Liver (tissue), 8 donors: ENCODE measurements at regions not wholly inside any gene's neighbourhood (a gene's known extent, or its start where the extent isn't known, plus 50 kb on each side); places are given as distances from the start of the nearest gene placed in this dataset.

ENCODE experiments used
- DNase-seq: peaks from one replicate; pipeline ENCODE4 v3.0.0-alpha.2; 2017; ENCODE audit warnings: low spot score
- H3K27ac ChIP-seq, 2 donors: one replicate each; pipeline ENCODE4 v1.7.0; 2013; ENCODE audit warnings: inconsistent platforms in 2 of 2, low read length in 2 of 2, control low read depth in 1 of 2, low read depth in 1 of 2, mild to moderate bottlenecking in 1 of 2
- H3K27me3 ChIP-seq, 4 donors: one replicate each; pipeline versions ENCODE4 v1.6.1 to v1.7.0; 2013; ENCODE audit warnings: low read length in 3 of 4, inconsistent platforms in 1 of 4, mild to moderate bottlenecking in 1 of 4, moderate library complexity in 1 of 4; ENCODE audit not compliant: control insufficient read depth in 4 of 4, insufficient read depth in 4 of 4
- H3K36me3 ChIP-seq, 4 donors: one replicate each; pipeline versions ENCODE4 v1.6.1 to v1.7.0; 2013; ENCODE audit warnings: low read length in 3 of 4, mild to moderate bottlenecking in 3 of 4, low read depth in 1 of 4, moderate library complexity in 1 of 4; ENCODE audit not compliant: control insufficient read depth in 4 of 4, insufficient read depth in 3 of 4
- H3K4me1 ChIP-seq, 4 donors: one replicate each; pipeline versions ENCODE4 v1.6.1 to v1.7.0; 2013; ENCODE audit warnings: low read length in 3 of 4, mild to moderate bottlenecking in 3 of 4, moderate library complexity in 1 of 4; ENCODE audit not compliant: control insufficient read depth in 4 of 4, insufficient read depth in 4 of 4
- H3K4me3 ChIP-seq, 3 donors: one replicate each; pipeline versions ENCODE4 v1.6.1 to v1.7.0; 2013; ENCODE audit warnings: low read length in 3 of 3, control low read depth in 1 of 3, low read depth in 1 of 3, mild to moderate bottlenecking in 1 of 3
- H3K9ac ChIP-seq, 2 donors: one replicate each; pipeline ENCODE4 v1.7.0; 2013; ENCODE audit warnings: low read length in 2 of 2, mild to moderate bottlenecking in 2 of 2, moderate library complexity in 2 of 2, control low read depth in 1 of 2, low read depth in 1 of 2
- H3K9me3 ChIP-seq, 4 donors: one replicate each; pipeline versions ENCODE4 v1.6.1 to v1.7.0; 2013; ENCODE audit warnings: low read length in 3 of 4; ENCODE audit not compliant: control insufficient read depth in 4 of 4
- EGR1 ChIP-seq, 2 donors: IDR thresholded peaks; 2 replicates each; pipeline ENCODE4 v1.6.1; 2016 to 2018; ENCODE audit warnings: antibody characterized with exemption in 2 of 2, low read depth in 2 of 2
- FOXA1 ChIP-seq: IDR thresholded peaks from 2 replicates; pipeline ENCODE4 v1.6.1; 2016; ENCODE audit warnings: antibody characterized with exemption
- FOXA2 ChIP-seq: IDR thresholded peaks from 2 replicates; pipeline ENCODE4 v1.6.1; 2016; ENCODE audit warnings: antibody characterized with exemption
- GABPA ChIP-seq, 2 donors: IDR thresholded peaks in 1 of 2; conservative IDR thresholded peaks in 1 of 2; 2 replicates each; pipeline ENCODE4 v1.6.1; 2016; ENCODE audit warnings: antibody characterized with exemption in 2 of 2, mild to moderate bottlenecking in 1 of 2, moderate library complexity in 1 of 2
- HNF4A ChIP-seq, 2 donors: conservative IDR thresholded peaks; 2 replicates each; pipeline ENCODE4 v1.6.1; 2016; ENCODE audit warnings: antibody characterized with exemption in 2 of 2, mild to moderate bottlenecking in 2 of 2
- JUND ChIP-seq, 2 donors: IDR thresholded peaks; 2 replicates each; pipeline ENCODE4 v1.6.1; 2016; ENCODE audit warnings: antibody characterized with exemption in 2 of 2
- NR2F2 ChIP-seq: IDR thresholded peaks from 2 replicates; pipeline ENCODE4 v1.6.1; 2016; ENCODE audit warnings: antibody characterized with exemption
- RAD21 ChIP-seq, 2 donors: IDR thresholded peaks; 2 replicates each; pipeline ENCODE4 v1.6.1; 2016; ENCODE audit warnings: antibody characterized with exemption in 2 of 2, mild to moderate bottlenecking in 2 of 2
- REST ChIP-seq: IDR thresholded peaks from 2 replicates; pipeline ENCODE4 v1.6.1; 2016; ENCODE audit warnings: antibody characterized with exemption, mild to moderate bottlenecking
- RXRA ChIP-seq, 2 donors: IDR thresholded peaks; 2 replicates each; pipeline ENCODE4 v1.6.1; 2017 to 2018; ENCODE audit warnings: antibody characterized with exemption in 2 of 2, mild to moderate bottlenecking in 1 of 2
- YY1 ChIP-seq: IDR thresholded peaks from 2 replicates; pipeline ENCODE4 v1.6.1; 2016; ENCODE audit warnings: antibody characterized with exemption, mild to moderate bottlenecking
- ZBTB33 ChIP-seq: IDR thresholded peaks from 2 replicates; pipeline ENCODE4 v1.6.1; 2016; ENCODE audit warnings: antibody characterized with exemption
- WGBS: extraction: QIAGEN DNeasy Blood & Tissue Kit; methylation state at CpG from one replicate; pipeline ENCODE4 v1.1.7; 2013; 5-methylcytosine and 5-hydroxymethylcytosine counted together
- TF ChIP-seq, protein P1 (sequence below): fragments of 150-350 bp; IDR thresholded peaks from 2 replicates; pipeline ENCODE4 v1.5.1; 2017; ENCODE audit warnings: improper control_type of control experiment, low read depth, low read length; ENCODE audit not compliant: missing input control
- TF ChIP-seq, protein P2 (sequence below): IDR thresholded peaks from 2 replicates; pipeline ENCODE4 v1.6.1; 2016; ENCODE audit warnings: antibody characterized with exemption
- TF ChIP-seq, protein P3 (sequence below): IDR thresholded peaks from 2 replicates; pipeline ENCODE4 v1.6.1; 2016; ENCODE audit warnings: antibody characterized with exemption
- donor health status: healthy.
- donor health status: healthy.
- donor health status: healthy.
- donor health status: healthy.
- donor health status: healthy.

DNA sequence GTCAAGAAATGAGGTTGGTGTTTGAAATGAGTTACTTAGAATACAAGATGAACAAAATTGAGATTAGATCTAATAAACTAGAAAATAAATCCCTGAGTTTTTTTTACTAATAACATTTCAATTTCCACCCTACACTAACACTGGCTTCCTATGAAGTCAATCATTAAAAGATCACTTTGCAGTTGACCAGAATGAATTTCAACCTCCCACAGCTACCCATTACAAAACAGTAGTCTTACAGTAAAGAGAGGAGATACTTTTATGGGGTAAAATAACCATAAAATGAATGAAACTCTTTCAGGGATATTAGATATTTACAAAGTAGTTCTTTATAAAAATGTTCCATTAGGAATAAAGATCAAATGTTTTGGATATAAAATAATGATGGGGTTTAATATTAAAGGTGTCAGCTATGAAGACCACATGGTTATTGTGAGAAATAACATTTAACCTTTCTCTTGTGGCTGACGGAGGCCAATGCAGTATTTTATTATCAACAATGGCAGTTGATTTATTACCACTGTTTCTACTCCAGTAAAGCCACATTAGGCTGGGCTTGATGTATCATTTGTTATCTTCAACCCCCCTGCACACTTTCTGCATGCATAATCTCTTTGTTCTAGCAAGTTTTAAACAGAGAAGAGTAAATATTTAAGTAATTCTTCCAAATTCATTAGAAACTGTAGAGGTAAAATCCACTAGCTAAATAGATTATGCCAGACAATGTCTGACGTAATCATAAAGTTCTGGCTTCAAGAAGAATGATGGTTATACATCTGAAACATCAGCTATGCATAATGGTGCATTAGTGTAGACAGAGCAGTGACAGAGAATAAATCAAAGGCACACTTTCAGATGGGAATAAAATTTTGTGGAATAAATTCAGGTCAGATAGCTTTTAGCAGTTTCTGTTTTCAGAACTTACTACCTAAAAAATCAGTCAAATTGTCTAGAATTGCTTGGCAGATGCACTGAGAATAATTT is 516.6 kb downstream of the PCDH18 start:
- 45% methylated on average over 2 of the region's 2 CpGs for WGBS
- H3K4me3 ChIP-seq, result no peak overlapping the region
- no peak for DNase-seq
- no peaks in the 10 kb centered on the region for H3K9me3 ChIP-seq
- H3K36me3 ChIP-seq, result no peaks in the 10 kb centered on the region
- H3K4me1 ChIP-seq, result no peaks in the 10 kb centered on the region
- TF ChIP-seq FOXA1 (no peak), RAD21 (IDR thresholded peaks at IDR 0.05) (no peak), YY1 (no peak), EGR1 (IDR thresholded peaks at IDR 0.05; ENCODE audit: low read depth in 2 of 2) (no peak), HNF4A (conservative IDR thresholded peaks at IDR 0.05) (no peak), JUND (IDR thresholded peaks at IDR 0.05) (no peak), ZBTB33 (no peak), FOXA2 (no peak), REST (no peak), RXRA (IDR thresholded peaks at IDR 0.05) (no peak)
- TF ChIP-seq, protein P1, sequence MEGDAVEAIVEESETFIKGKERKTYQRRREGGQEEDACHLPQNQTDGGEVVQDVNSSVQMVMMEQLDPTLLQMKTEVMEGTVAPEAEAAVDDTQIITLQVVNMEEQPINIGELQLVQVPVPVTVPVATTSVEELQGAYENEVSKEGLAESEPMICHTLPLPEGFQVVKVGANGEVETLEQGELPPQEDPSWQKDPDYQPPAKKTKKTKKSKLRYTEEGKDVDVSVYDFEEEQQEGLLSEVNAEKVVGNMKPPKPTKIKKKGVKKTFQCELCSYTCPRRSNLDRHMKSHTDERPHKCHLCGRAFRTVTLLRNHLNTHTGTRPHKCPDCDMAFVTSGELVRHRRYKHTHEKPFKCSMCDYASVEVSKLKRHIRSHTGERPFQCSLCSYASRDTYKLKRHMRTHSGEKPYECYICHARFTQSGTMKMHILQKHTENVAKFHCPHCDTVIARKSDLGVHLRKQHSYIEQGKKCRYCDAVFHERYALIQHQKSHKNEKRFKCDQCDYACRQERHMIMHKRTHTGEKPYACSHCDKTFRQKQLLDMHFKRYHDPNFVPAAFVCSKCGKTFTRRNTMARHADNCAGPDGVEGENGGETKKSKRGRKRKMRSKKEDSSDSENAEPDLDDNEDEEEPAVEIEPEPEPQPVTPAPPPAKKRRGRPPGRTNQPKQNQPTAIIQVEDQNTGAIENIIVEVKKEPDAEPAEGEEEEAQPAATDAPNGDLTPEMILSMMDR, result no peak
- TF ChIP-seq, protein P2, sequence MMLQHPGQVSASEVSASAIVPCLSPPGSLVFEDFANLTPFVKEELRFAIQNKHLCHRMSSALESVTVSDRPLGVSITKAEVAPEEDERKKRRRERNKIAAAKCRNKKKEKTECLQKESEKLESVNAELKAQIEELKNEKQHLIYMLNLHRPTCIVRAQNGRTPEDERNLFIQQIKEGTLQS, result no peak
- H3K9ac ChIP-seq, result no peak overlapping the region
- no peaks in the 10 kb centered on the region for H3K27me3 ChIP-seq
- no peak overlapping the region for H3K27ac ChIP-seq

- H3K9me3 ChIP-seq, result no peaks in the 10 kb centered on the region
- no peaks in the 10 kb centered on the region for H3K27me3 ChIP-seq
- H3K27ac ChIP-seq, result no peak overlapping the region
- H3K4me1 ChIP-seq, result no peaks in the 10 kb centered on the region
- H3K4me3 ChIP-seq, result no peak overlapping the region
- WGBS, result 88% methylated on average over 2 of the region's 2 CpGs
- DNase-seq, result no peak
- no peaks in the 10 kb centered on the region for H3K36me3 ChIP-seq
- H3K9ac ChIP-seq, result no peak overlapping the region
- TF ChIP-seq YY1 (no peak), GABPA (IDR thresholded peaks at IDR 0.05 in 1 of 2, conservative IDR thresholded peaks at IDR 0.05 in 1 of 2) (no peak), RXRA (IDR thresholded peaks at IDR 0.05) (no peak), NR2F2 (no peak)
- TF ChIP-seq, protein P2, result no peak
- TF ChIP-seq, protein P3, sequence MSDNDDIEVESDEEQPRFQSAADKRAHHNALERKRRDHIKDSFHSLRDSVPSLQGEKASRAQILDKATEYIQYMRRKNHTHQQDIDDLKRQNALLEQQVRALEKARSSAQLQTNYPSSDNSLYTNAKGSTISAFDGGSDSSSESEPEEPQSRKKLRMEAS, result no peak
Measured at GRCh38 chr4:137000432-137000831, 531.9 kb downstream of the PCDH18 start.
